Neural progenitor cell (in vitro differentiated cells): ENCODE measurements at regions not wholly inside any gene's neighbourhood (a gene's known extent, or its start where the extent isn't known, plus 50 kb on each side); places are given as distances from the start of the nearest gene placed in this dataset.
A peak's percentile ranks its signal among the peaks of the same experiment; 100 is the strongest.
"Not testable (repeated sequence)": the region's sequence is repeated elsewhere in the genome, so short reads cannot be mapped to it uniquely, and the experiment has no call there.

Source experiments
- DNase-seq: peaks from one replicate; pipeline ENCODE4 v3.0.0-alpha.2; 2016; ENCODE audit warnings: low spot score
- H2AFZ ChIP-seq: fragments of 200-600 bp; sonication (generic); replicated peaks from 2 replicates; pipeline ENCODE4 v1.6.1; 2016; ENCODE audit warnings: antibody characterized with exemption
- H3F3A ChIP-seq: fragments of 200-600 bp; sonication (generic); 2 replicates; pipeline ENCODE4 v1.6.1; 2016; ENCODE audit warnings: antibody characterized with exemption, low read depth
- H3K27ac ChIP-seq: fragments of 200-600 bp; sonication (generic); 2 replicates; pipeline ENCODE4 v1.5.1; 2016; ENCODE audit warnings: mild to moderate bottlenecking
- H3K27me3 ChIP-seq: fragments of 200-600 bp; sonication (generic); 2 replicates; pipeline ENCODE4 v1.6.1; 2016; ENCODE audit warnings: mild to moderate bottlenecking, moderate library complexity
- H3K36me3 ChIP-seq: fragments of 200-600 bp; sonication (generic); 2 replicates; pipeline ENCODE4 v1.5.1; 2016
- H3K4me1 ChIP-seq: fragments of 200-600 bp; sonication (generic); 2 replicates; pipeline ENCODE4 v1.6.1; 2016; ENCODE audit warnings: mixed run types
- H3K4me2 ChIP-seq: fragments of 200-600 bp; sonication (generic); 2 replicates; pipeline ENCODE4 v1.6.1; 2016
- H3K4me3 ChIP-seq: fragments of 200-600 bp; sonication (generic); 2 replicates; pipeline ENCODE4 v1.5.1; 2016
- H3K79me2 ChIP-seq: fragments of 200-600 bp; sonication (generic); 2 replicates; pipeline ENCODE4 v1.6.1; 2016; ENCODE audit warnings: low read depth
- H3K9ac ChIP-seq: fragments of 200-600 bp; sonication (generic); 2 replicates; pipeline ENCODE4 v1.6.1; 2016
- H3K9me3 ChIP-seq: fragments of 200-600 bp; sonication (generic); 2 replicates; pipeline ENCODE4 v1.5.1; 2016; ENCODE audit warnings: low read depth
- H4K20me1 ChIP-seq: fragments of 200-600 bp; sonication (generic); 2 replicates; pipeline ENCODE4 v1.6.1; 2016; ENCODE audit warnings: low read depth
- H3K27ac Mint-ChIP-seq: 3 replicates; pipeline ENCODE4 v1.8.0; 2021; ENCODE audit warnings: mixed read lengths
- H3K27me3 Mint-ChIP-seq: 2 replicates; pipeline ENCODE4 v1.8.0; 2022; ENCODE audit warnings: low read depth, mild to moderate bottlenecking, inconsistent platforms, moderate library complexity, mixed read lengths; ENCODE audit not compliant: insufficient read depth
- H3K36me3 Mint-ChIP-seq: 3 replicates; pipeline ENCODE4 v1.8.0; 2021; ENCODE audit warnings: mixed read lengths
- H3K4me1 Mint-ChIP-seq: 3 replicates; pipeline ENCODE4 v1.8.0; 2021; ENCODE audit warnings: mixed read lengths
- H3K4me3 Mint-ChIP-seq: 3 replicates; pipeline ENCODE4 v1.8.0; 2021; ENCODE audit warnings: mild to moderate bottlenecking, moderate library complexity, mixed read lengths
- H3K9me3 Mint-ChIP-seq: 3 replicates; pipeline ENCODE4 v1.8.0; 2020; ENCODE audit warnings: mixed read lengths
- CTCF ChIP-seq: fragments of 200-600 bp; sonication (generic); IDR thresholded peaks from 2 replicates; pipeline ENCODE4 v1.5.1; 2017; ENCODE audit warnings: antibody characterized with exemption, mild to moderate bottlenecking
- EZH2 ChIP-seq: fragments of 200-600 bp; sonication (generic); IDR thresholded peaks from 2 replicates; pipeline ENCODE4 v1.6.1; 2017; ENCODE audit warnings: antibody characterized with exemption, mild to moderate bottlenecking, moderate library complexity
- EZH2phosphoT487 ChIP-seq: fragments of 200-600 bp; sonication (generic); IDR thresholded peaks from 2 replicates; pipeline ENCODE4 v1.6.1; 2017; ENCODE audit warnings: antibody characterized with exemption

- no peak overlapping the region for H3K9ac ChIP-seq
- H3K4me1 ChIP-seq: no peaks in the 10 kb centered on the region
- H3K9me3 ChIP-seq: peaks cover 14% of the 10 kb centered on the region
- H3K27me3 ChIP-seq: no peaks in the 10 kb centered on the region
- H2AFZ ChIP-seq: no peak overlapping the region
- no peaks in the 10 kb centered on the region for H3K4me1 Mint-ChIP-seq
- DNase-seq: peak; percentile 57
- H3K27ac ChIP-seq: no peak overlapping the region
- no peak overlapping the region for H3K27ac Mint-ChIP-seq
- H3F3A ChIP-seq: no peaks in the 10 kb centered on the region
- no peak overlapping the region for H3K4me3 Mint-ChIP-seq
- no peak overlapping the region for H3K4me2 ChIP-seq
- H3K79me2 ChIP-seq: no peaks in the 10 kb centered on the region
- H3K4me3 ChIP-seq: no peak overlapping the region
- H3K9me3 Mint-ChIP-seq: peaks cover 47% of the 10 kb centered on the region
- H3K36me3 ChIP-seq: peaks cover 5% of the 10 kb centered on the region
- H3K27me3 Mint-ChIP-seq: no peaks in the 10 kb centered on the region
- no peak for TF ChIP-seq EZH2phosphoT487
- no peak for TF ChIP-seq EZH2
- TF ChIP-seq CTCF: no peak
- H4K20me1 ChIP-seq: no peaks in the 10 kb centered on the region
- H3K36me3 Mint-ChIP-seq: peaks cover 4% of the 10 kb centered on the region
Measured at GRCh38 chr3:177860184-177860583, 662.9 kb upstream of the TBL1XR1 start.

- no peak overlapping the region for H3K4me3 Mint-ChIP-seq
- Histone ChIP-seq H2AFZ (no peak overlapping the region), H3K4me3 (no peak overlapping the region), H3K9ac (no peak overlapping the region), H3K79me2 (no peaks in the 10 kb centered on the region), H3K27me3 (no peaks in the 10 kb centered on the region), H3K27ac (no peak overlapping the region), H3K9me3 (peaks cover 9% of the 10 kb centered on the region), H3F3A (no peaks in the 10 kb centered on the region), H3K36me3 (peaks cover 5% of the 10 kb centered on the region), H4K20me1 (no peaks in the 10 kb centered on the region), H3K4me2 (no peak overlapping the region), H3K4me1 (no peaks in the 10 kb centered on the region)
- no peak overlapping the region for H3K27ac Mint-ChIP-seq
- DNase-seq: no peak
- TF ChIP-seq EZH2phosphoT487 (no peak), EZH2 (no peak), CTCF (no peak)
- H3K4me1 Mint-ChIP-seq: no peaks in the 10 kb centered on the region
- H3K36me3 Mint-ChIP-seq: peaks cover 2% of the 10 kb centered on the region
- no peaks in the 10 kb centered on the region for H3K27me3 Mint-ChIP-seq
- H3K9me3 Mint-ChIP-seq: peaks cover 52% of the 10 kb centered on the region
Measured at GRCh38 chr3:177862962-177863491, 665.7 kb upstream of the TBL1XR1 start.

DNA sequence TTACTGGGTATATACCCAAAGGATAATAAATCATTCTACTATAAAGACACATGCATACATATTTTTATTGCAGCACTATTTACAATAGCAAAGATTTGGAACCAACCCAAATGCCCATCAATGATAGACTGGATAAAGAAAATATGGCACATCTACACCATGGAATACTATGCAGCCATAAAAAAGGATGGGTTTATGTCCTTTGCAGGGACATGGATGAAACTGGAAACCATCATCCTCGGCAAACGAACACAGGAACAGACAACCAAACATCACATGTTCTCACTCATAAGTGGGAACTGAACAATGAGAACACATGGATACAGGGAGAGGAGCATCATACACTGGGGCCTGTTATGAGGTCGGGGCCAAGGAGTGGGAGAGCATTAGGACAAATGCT is 665.0 kb upstream of the KCNMB2 start:
- H3K4me1 Mint-ChIP-seq: peaks cover 14% of the 10 kb centered on the region
- H2AFZ ChIP-seq, H3K4me3 ChIP-seq, H3K36me3 ChIP-seq, H3K79me2 ChIP-seq, H3K36me3 Mint-ChIP-seq, H3K27ac Mint-ChIP-seq, H3K27ac ChIP-seq, H3K4me2 ChIP-seq, H3K27me3 ChIP-seq, H3F3A ChIP-seq, H3K9ac ChIP-seq, H4K20me1 ChIP-seq, H3K9me3 ChIP-seq, DNase-seq: not testable (repeated sequence)
- H3K9me3 Mint-ChIP-seq: peaks cover 45% of the 10 kb centered on the region
- H3K4me3 Mint-ChIP-seq: peak overlapping the region; percentile 41
- H3K4me1 ChIP-seq: peaks cover 11% of the 10 kb centered on the region
- peaks cover 10% of the 10 kb centered on the region for H3K27me3 Mint-ChIP-seq

DNA sequence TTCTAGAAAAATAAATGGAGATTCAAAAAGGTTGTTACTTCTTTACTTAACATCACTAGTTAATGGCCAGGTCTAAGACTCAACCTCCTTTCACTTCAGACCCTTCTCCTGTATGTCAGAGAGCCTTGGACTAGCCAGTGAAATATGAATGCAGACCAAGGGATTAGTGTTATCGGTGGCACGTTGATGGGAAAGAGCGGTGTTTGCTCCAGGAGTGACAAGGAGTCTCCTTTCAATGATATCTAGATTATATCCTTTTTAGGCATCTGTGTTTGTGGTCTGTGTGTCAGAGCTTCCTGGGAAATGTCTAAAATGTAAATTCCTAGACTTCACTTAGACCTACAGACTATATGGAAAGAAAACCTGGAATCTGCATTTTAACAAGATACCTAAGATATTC is 658.0 kb upstream of the KCNMB2 start:
- Histone ChIP-seq H3K9ac (no peak overlapping the region), H3K4me2 (no peak overlapping the region), H3K9me3 (no peaks in the 10 kb centered on the region), H3K4me3 (no peak overlapping the region), H3K4me1 (peaks cover 12% of the 10 kb centered on the region), H3K27me3 (no peaks in the 10 kb centered on the region), H4K20me1 (no peaks in the 10 kb centered on the region), H3K79me2 (no peaks in the 10 kb centered on the region), H3F3A (peaks cover 5% of the 10 kb centered on the region), H3K27ac (no peak overlapping the region), H2AFZ (no peak overlapping the region), H3K36me3 (no peaks in the 10 kb centered on the region)
- H3K4me1 Mint-ChIP-seq: peaks cover 25% of the 10 kb centered on the region
- no peaks in the 10 kb centered on the region for H3K9me3 Mint-ChIP-seq
- H3K36me3 Mint-ChIP-seq: peaks cover 1% of the 10 kb centered on the region
- TF ChIP-seq EZH2phosphoT487: no peak
- no peak for TF ChIP-seq EZH2
- TF ChIP-seq CTCF: no peak
- no peak for DNase-seq
- no peak overlapping the region for H3K27ac Mint-ChIP-seq
- H3K4me3 Mint-ChIP-seq: no peak overlapping the region
- H3K27me3 Mint-ChIP-seq: peaks cover 4% of the 10 kb centered on the region
